HFF-Myc (cell line): ENCODE measurements at regions not wholly inside any gene's neighbourhood (a gene's known extent, or its start where the extent isn't known, plus 50 kb on each side); places are given as distances from the start of the nearest gene placed in this dataset.

Experiments
- DNase-seq: peaks from one replicate; pipeline ENCODE4 v3.0.0-alpha.2; 2011; ENCODE audit warnings: low read depth; ENCODE audit errors: extremely low read depth
- H3K4me3 ChIP-seq: replicated peaks from 2 replicates; pipeline ENCODE4 v1.5.1; 2011; ENCODE audit warnings: low read depth, mild to moderate bottlenecking, control low read depth, low read length
- CTCF ChIP-seq: IDR thresholded peaks from 2 replicates; pipeline ENCODE4 v1.5.1; 2012; ENCODE audit warnings: mild to moderate bottlenecking, low read depth, low read length, control low read depth; ENCODE audit errors: missing control alignments

GRCh38 chr18:41043876-41044275, 911.2 kb upstream of the PIK3C3 start:
- DNase-seq, result no peak
- no peak overlapping the region for H3K4me3 ChIP-seq
- TF ChIP-seq CTCF, result no peak

GRCh38 chr18:41042866-41043265, 912.2 kb upstream of the PIK3C3 start:
- TF ChIP-seq CTCF, result no peak
- no peak for DNase-seq
- no peak overlapping the region for H3K4me3 ChIP-seq

GRCh38 chr18:41038071-41038470, 917.0 kb upstream of the PIK3C3 start:
- TF ChIP-seq CTCF, result no peak
- no peak for DNase-seq
- H3K4me3 ChIP-seq, result no peak overlapping the region

- no peak overlapping the region for H3K4me3 ChIP-seq
- DNase-seq, result no peak
- no peak for TF ChIP-seq CTCF
Measured at GRCh38 chr18:41036346-41036745, 918.7 kb upstream of the PIK3C3 start.

GRCh38 chr18:41034413-41034812, 920.6 kb upstream of the PIK3C3 start:
- no peak overlapping the region for H3K4me3 ChIP-seq
- DNase-seq, result peak; percentile 2
- no peak for TF ChIP-seq CTCF

GRCh38 chr18:41025666-41026065, 929.4 kb upstream of the PIK3C3 start:
- no peak for TF ChIP-seq CTCF
- H3K4me3 ChIP-seq, result no peak overlapping the region
- no peak for DNase-seq

GRCh38 chr18:41024792-41025191, 930.2 kb upstream of the PIK3C3 start:
- DNase-seq, result no peak
- TF ChIP-seq CTCF, result no peak
- H3K4me3 ChIP-seq, result no peak overlapping the region
